ENCODE measurements at regions not wholly inside any gene's neighbourhood (a gene's known extent, or its start where the extent isn't known, plus 50 kb on each side); places are given as distances from the start of the nearest gene placed in this dataset.

- TF ChIP-seq POLR2A (IDR thresholded peaks at IDR 0.05; ENCODE audit: low read length) = no peak
- TF ChIP-seq GATA1 (IDR thresholded peaks at IDR 0.05; ENCODE audit: low read depth, low read length) = no peak
Observed at GRCh38 chr3:165463531-165463930, 267.3 kb upstream of the SLITRK3 start.

Measured in erythroblast (primary cell).